HepG2 (cell line): ENCODE measurements at regions not wholly inside any gene's neighbourhood (a gene's known extent, or its start where the extent isn't known, plus 50 kb on each side); places are given as distances from the start of the nearest gene placed in this dataset.
"Not testable (repeated sequence)": the region's sequence is repeated elsewhere in the genome, so short reads cannot be mapped to it uniquely, and the experiment has no call there.

Experiments used
- EP300 ChIP-seq, 3 experiments: sonication (generic) in 1 of 3; formaldehyde crosslinking in 1 of 3; IDR thresholded peaks; 2 replicates each; pipeline versions ENCODE4 v1.5.1 to v1.6.1; 2011 to 2020; ENCODE audit warnings: low read depth in 2 of 3, low read length in 2 of 3, borderline replicate concordance in 1 of 3, improper control_type of control experiment in 1 of 3, mild to moderate bottlenecking in 1 of 3, missing genetic modification reagents in 1 of 3, moderate library complexity in 1 of 3
- FOXA1 ChIP-seq, 2 experiments: fragments of 450-650 bp in 1 of 2; sonication (generic) in 1 of 2; formaldehyde crosslinking in 1 of 2; IDR thresholded peaks; 2 replicates each; pipeline versions ENCODE4 v1.4.0 to v1.6.1; 2016 to 2020; ENCODE audit warnings: missing genetic modification reagents in 1 of 2
- SIX4 ChIP-seq: sonication (generic); formaldehyde crosslinking; IDR thresholded peaks from 2 replicates; pipeline ENCODE4 v1.4.0; 2020; ENCODE audit warnings: missing genetic modification reagents
- SMAD3 ChIP-seq: sonication (generic); formaldehyde crosslinking; IDR thresholded peaks from 2 replicates; pipeline ENCODE4 v1.4.0; 2020; ENCODE audit warnings: missing genetic modification reagents
- SNAPC5 ChIP-seq: sonication (generic); formaldehyde crosslinking; IDR thresholded peaks from 2 replicates; pipeline ENCODE4 v1.8.1; 2023; ENCODE audit warnings: mild to moderate bottlenecking, missing genetic modification reagents, borderline replicate concordance
- TF ChIP-seq, protein P1 (sequence below): sonication (generic); formaldehyde crosslinking; IDR thresholded peaks from 2 replicates; pipeline ENCODE4 v1.4.0; 2020; ENCODE audit warnings: missing genetic modification reagents, borderline replicate concordance

DNA sequence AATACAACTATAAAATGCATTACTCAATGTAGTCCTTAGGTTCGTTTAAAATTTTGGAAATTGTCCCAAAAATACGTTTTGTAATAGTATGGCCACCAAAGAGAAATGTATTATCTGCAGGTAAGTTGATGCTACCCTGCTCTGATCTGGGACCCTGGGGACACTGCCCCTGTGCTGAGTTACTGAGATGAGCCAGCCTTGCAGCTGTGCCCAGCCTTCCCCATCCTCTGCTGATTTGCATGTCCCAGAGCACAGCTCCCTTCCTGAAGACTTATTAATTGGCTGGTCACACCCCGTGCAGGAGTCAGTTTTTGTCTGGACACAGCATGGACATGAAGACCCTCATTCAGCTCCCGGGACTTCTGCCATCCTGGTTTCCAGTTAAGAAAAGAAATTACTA is 1203.5 kb downstream of the RPIA start:
- TF ChIP-seq FOXA1 (IDR thresholded peaks at IDR 0.05); FOXA1 (CRISPR knock-in tag; IDR thresholded peaks at IDR 0.05); SIX4; EP300 (IDR thresholded peaks at IDR 0.05; ENCODE audit: low read depth in 2 of 2, low read length in 2 of 2); EP300 (CRISPR knock-in tag; IDR thresholded peaks at IDR 0.05; ENCODE audit: borderline replicate concordance); SNAPC5 (CRISPR knock-in tag); SMAD3 (CRISPR knock-in tag): not testable (repeated sequence)
- TF ChIP-seq, protein P1, sequence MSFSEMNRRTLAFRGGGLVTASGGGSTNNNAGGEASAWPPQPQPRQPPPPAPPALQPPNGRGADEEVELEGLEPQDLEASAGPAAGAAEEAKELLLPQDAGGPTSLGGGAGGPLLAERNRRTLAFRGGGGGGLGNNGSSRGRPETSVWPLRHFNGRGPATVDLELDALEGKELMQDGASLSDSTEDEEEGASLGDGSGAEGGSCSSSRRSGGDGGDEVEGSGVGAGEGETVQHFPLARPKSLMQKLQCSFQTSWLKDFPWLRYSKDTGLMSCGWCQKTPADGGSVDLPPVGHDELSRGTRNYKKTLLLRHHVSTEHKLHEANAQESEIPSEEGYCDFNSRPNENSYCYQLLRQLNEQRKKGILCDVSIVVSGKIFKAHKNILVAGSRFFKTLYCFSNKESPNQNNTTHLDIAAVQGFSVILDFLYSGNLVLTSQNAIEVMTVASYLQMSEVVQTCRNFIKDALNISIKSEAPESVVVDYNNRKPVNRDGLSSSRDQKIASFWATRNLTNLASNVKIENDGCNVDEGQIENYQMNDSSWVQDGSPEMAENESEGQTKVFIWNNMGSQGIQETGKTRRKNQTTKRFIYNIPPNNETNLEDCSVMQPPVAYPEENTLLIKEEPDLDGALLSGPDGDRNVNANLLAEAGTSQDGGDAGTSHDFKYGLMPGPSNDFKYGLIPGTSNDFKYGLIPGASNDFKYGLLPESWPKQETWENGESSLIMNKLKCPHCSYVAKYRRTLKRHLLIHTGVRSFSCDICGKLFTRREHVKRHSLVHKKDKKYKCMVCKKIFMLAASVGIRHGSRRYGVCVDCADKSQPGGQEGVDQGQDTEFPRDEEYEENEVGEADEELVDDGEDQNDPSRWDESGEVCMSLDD (CRISPR knock-in tag), result not testable (repeated sequence)
